ENCODE measurements at regions not wholly inside any gene's neighbourhood (a gene's known extent, or its start where the extent isn't known, plus 50 kb on each side); places are given as distances from the start of the nearest gene placed in this dataset.
"Not testable (repeated sequence)": the region's sequence is repeated elsewhere in the genome, so short reads cannot be mapped to it uniquely, and the experiment has no call there.

DNA sequence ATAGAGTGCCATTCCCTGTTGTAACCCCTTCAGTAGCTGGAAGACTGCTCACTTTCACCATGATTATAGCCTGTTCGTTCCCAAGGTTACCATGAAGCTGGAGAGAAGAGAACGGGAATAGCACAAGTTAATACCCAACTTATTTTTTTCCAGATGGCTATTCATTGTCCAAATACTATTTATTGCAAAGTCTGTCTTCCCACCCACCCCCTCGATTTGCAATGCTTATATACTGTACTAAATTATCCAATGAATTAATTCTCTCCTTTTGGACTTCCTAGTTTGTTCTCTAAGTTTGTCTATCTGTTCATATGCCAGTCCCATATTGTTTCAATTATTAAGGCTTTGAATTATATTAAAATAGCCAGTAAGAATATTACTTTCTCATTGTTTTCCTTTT, 231.0 kb downstream of the RAB11FIP4 start:
- CTCF ChIA-PET, result no interaction called here
- H3K36me3 Mint-ChIP-seq, result peaks cover 0 to 13% (median 0%) of the 10 kb centered on the region in 5 donors
- Histone ChIP-seq H3K4me3 (ENCODE audit: low read length) (no peak overlapping the region), H3K27me3 (ENCODE audit: control insufficient read depth in 2 of 2, insufficient read depth in 2 of 2, low read length in 2 of 2) (peaks cover 0 to 2% of the 10 kb centered on the region in 2 donors), H3K36me3 (ENCODE audit: control insufficient read depth in 2 of 3, insufficient read depth in 3 of 3, low read length in 3 of 3) (no peaks in the 10 kb centered on the region), H3K27ac (ENCODE audit: low read depth, low read length) (no peak overlapping the region), H3K4me1 (ENCODE audit: control insufficient read depth in 2 of 2, insufficient read depth in 2 of 2, low read length in 2 of 2) (no peaks in the 10 kb centered on the region), H3K9me3 (ENCODE audit: control insufficient read depth in 2 of 3, low read length in 3 of 3) (peaks cover 0 to 3% (median 0%) of the 10 kb centered on the region in 3 experiments)
- intact Hi-C loops (cut with micrococcal nuclease), result no loop called here
- no peaks in the 10 kb centered on the region for H3K4me1 Mint-ChIP-seq
- no peak overlapping the region for H3K27ac Mint-ChIP-seq
- no peak for DNase-seq
- H3K4me3 Mint-ChIP-seq, result no peak overlapping the region
- H3K9me3 Mint-ChIP-seq, result peaks cover 0 to 52% (median 25%) of the 10 kb centered on the region in 11 donors
- peaks cover 14 to 31% (median 29%) of the 10 kb centered on the region in 5 donors for H3K27me3 Mint-ChIP-seq
- no peak for ATAC-seq
- POLR2A ChIA-PET, result no interaction called here

DNA sequence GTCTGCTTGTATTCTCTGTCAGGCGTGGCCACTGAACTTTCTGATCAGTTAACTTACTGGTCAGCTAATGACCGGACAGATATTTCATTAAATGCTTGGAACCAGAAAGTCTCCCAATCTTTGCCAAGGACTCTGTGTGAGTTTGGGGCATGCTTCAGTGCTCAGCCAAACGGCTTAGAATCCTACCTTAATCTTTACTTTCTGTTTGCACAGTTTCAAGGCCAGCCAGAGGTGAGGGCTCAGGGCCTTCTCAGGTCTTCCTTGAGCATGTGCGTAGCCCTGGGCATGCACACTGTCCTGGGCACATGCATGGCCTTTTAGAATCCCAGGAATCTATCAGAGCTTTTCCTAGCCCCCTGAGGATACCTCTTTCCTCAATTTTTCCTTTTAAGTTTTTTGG, 230.1 kb downstream of the RAB11FIP4 start:
- ATAC-seq (no peak), DNase-seq (no peak)
- CTCF ChIA-PET, result interaction anchor here (0.6 kb wide), 1 partner anchor 12 kb away, joined by 3 read pairs; no protein-coding TSS in a partner anchor
- no peak overlapping the region for H3K27ac Mint-ChIP-seq
- H3K4me1 Mint-ChIP-seq, result no peaks in the 10 kb centered on the region
- POLR2A ChIA-PET, result no interaction called here
- intact Hi-C loops (cut with micrococcal nuclease), result no loop called here
- H3K27me3 Mint-ChIP-seq, result peaks cover 12 to 26% (median 22%) of the 10 kb centered on the region in 5 donors
- peaks cover 0 to 13% (median 0%) of the 10 kb centered on the region in 5 donors for H3K36me3 Mint-ChIP-seq
- Histone ChIP-seq H3K9me3 (ENCODE audit: control insufficient read depth in 2 of 3, low read length in 3 of 3) (peaks cover 0 to 3% (median 0%) of the 10 kb centered on the region in 3 experiments), H3K4me1 (ENCODE audit: control insufficient read depth in 2 of 2, insufficient read depth in 2 of 2, low read length in 2 of 2) (no peaks in the 10 kb centered on the region), H3K27me3 (ENCODE audit: control insufficient read depth in 2 of 2, insufficient read depth in 2 of 2, low read length in 2 of 2) (peaks cover 0 to 2% of the 10 kb centered on the region in 2 donors), H3K36me3 (ENCODE audit: control insufficient read depth in 2 of 3, insufficient read depth in 3 of 3, low read length in 3 of 3) (no peaks in the 10 kb centered on the region), H3K4me3 (ENCODE audit: low read length) (no peak overlapping the region), H3K27ac (ENCODE audit: low read depth, low read length) (no peak overlapping the region)
- peaks cover 0 to 52% (median 23%) of the 10 kb centered on the region in 11 donors for H3K9me3 Mint-ChIP-seq
- H3K4me3 Mint-ChIP-seq, result no peak overlapping the region

DNA sequence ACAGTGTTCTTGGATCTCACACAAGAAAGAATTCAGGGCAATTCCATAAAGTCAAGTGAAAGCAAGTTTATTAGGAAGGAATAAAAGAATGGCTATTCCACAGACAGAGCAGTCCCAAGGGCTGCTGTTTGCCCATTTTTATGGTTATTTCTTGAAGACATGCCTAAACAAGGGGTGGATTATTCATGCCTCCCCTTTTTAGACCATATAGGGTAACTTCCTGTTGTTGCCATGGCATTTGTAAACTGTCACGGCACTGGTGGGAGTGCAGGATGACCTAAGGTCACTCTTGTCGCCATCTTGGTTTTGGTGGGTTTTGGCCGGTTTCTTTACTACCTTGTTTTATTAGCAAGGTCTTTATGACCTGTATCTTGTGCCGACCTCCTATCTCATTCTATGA, 219.6 kb downstream of the RAB11FIP4 start:
- peaks cover 0 to 19% (median 7%) of the 10 kb centered on the region in 5 donors for H3K27me3 Mint-ChIP-seq
- H3K4me3 ChIP-seq (ENCODE audit: low read length); H3K9me3 Mint-ChIP-seq; H3K36me3 ChIP-seq (ENCODE audit: control insufficient read depth in 2 of 3, insufficient read depth in 3 of 3, low read length in 3 of 3); H3K36me3 Mint-ChIP-seq; CTCF ChIA-PET; ATAC-seq; H3K27ac ChIP-seq (ENCODE audit: low read depth, low read length); H3K4me1 ChIP-seq (ENCODE audit: control insufficient read depth in 2 of 2, insufficient read depth in 2 of 2, low read length in 2 of 2); H3K27ac Mint-ChIP-seq; H3K4me3 Mint-ChIP-seq; intact Hi-C loops (cut with micrococcal nuclease); H3K27me3 ChIP-seq (ENCODE audit: control insufficient read depth in 2 of 2, insufficient read depth in 2 of 2, low read length in 2 of 2); DNase-seq; POLR2A ChIA-PET; H3K4me1 Mint-ChIP-seq; H3K9me3 ChIP-seq (ENCODE audit: control insufficient read depth in 2 of 3, low read length in 3 of 3): not testable (repeated sequence)

DNA sequence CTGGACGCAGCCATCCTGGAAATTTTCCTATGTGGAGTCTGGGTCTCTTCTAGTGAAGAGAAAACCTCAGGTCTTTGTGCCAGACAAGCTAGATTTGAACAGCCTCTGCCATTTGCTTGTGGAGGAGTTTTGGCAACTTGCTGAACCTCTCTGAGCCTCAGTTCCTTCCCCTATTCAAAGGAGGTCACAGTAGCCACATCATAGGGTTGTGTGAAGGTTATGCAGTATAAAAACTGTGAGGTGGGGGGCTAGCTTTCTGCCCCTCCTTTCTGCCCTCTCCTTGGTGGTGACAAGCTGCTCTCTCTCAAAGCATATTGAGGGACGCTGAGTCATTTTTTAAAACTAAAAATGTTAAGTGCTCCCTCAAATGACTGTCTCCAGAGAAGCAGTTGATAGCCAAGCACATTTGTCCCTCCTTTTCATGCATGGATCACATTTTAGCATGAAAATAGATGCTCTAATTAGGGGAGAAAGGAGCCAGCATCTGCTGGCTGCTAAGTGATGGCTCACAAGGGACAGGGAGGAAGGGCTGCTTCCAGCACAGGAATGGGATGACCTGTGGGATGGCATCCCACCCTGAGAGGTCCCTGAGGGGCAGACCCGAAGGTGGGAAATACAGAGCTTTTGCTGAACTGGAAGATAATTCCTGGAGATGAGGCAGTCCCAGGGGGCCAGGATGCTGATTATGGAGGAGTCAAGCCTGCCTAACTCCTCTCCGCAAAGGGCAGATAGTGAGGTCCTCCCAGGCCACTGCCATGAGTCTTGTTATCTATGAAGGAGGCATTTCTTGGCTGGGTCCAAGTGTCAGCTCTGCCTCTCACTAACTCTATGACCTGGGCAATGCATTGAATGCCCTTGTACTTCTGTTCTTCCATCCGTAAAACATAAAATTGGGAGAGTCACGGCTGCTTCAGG, 218.8 kb downstream of the RAB11FIP4 start:
- H3K27me3 Mint-ChIP-seq, result peaks cover 0 to 19% (median 7%) of the 10 kb centered on the region in 5 donors
- H3K4me1 ChIP-seq (ENCODE audit: control insufficient read depth in 2 of 2, insufficient read depth in 2 of 2, low read length in 2 of 2), result no peaks in the 10 kb centered on the region
- no peaks in the 10 kb centered on the region for H3K9me3 ChIP-seq (ENCODE audit: control insufficient read depth in 2 of 3, low read length in 3 of 3)
- POLR2A ChIA-PET, result no interaction called here
- no peaks in the 10 kb centered on the region for H3K36me3 Mint-ChIP-seq
- H3K9me3 Mint-ChIP-seq, result peaks cover 0 to 4% (median 0%) of the 10 kb centered on the region in 11 donors
- DNase-seq, result no peak
- H3K4me1 Mint-ChIP-seq, result no peaks in the 10 kb centered on the region
- H3K27ac ChIP-seq (ENCODE audit: low read depth, low read length), result no peak overlapping the region
- H3K4me3 ChIP-seq (ENCODE audit: low read length), result no peak overlapping the region
- H3K36me3 ChIP-seq (ENCODE audit: control insufficient read depth in 2 of 3, insufficient read depth in 3 of 3, low read length in 3 of 3), result no peaks in the 10 kb centered on the region
- H3K27ac Mint-ChIP-seq, result no peak overlapping the region
- no peak overlapping the region for H3K4me3 Mint-ChIP-seq
- CTCF ChIA-PET, result no interaction called here
- ATAC-seq, result no peak
- intact Hi-C loops (cut with micrococcal nuclease), result no loop called here
- H3K27me3 ChIP-seq (ENCODE audit: control insufficient read depth in 2 of 2, insufficient read depth in 2 of 2, low read length in 2 of 2), result no peaks in the 10 kb centered on the region

DNA sequence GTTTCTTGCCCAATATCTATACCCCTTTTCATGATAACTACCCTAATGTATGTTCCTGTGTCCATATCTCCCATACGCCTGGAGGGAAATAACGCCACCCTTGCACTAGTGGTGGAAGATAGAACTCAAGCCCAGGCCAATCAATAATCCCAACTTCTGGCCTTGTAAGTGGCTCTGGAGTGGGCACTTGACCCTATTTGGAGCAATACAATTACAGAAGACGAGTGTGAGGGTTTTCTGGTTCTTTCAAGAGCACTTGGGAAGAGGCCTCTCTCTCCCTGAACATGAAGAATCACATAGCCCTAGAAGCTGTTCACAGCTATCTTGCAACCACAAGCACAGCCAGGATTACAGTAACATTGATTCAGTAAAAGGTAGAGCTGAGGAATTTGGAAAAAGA, 217.9 kb downstream of the RAB11FIP4 start:
- peaks cover 0 to 19% (median 7%) of the 10 kb centered on the region in 5 donors for H3K27me3 Mint-ChIP-seq
- Histone ChIP-seq H3K9me3 (ENCODE audit: control insufficient read depth in 2 of 3, low read length in 3 of 3) (no peaks in the 10 kb centered on the region), H3K27me3 (ENCODE audit: control insufficient read depth in 2 of 2, insufficient read depth in 2 of 2, low read length in 2 of 2) (no peaks in the 10 kb centered on the region), H3K4me1 (ENCODE audit: control insufficient read depth in 2 of 2, insufficient read depth in 2 of 2, low read length in 2 of 2) (no peaks in the 10 kb centered on the region), H3K36me3 (ENCODE audit: control insufficient read depth in 2 of 3, insufficient read depth in 3 of 3, low read length in 3 of 3) (no peaks in the 10 kb centered on the region), H3K27ac (ENCODE audit: low read depth, low read length) (no peak overlapping the region), H3K4me3 (ENCODE audit: low read length) (no peak overlapping the region)
- no peak for ATAC-seq
- H3K4me3 Mint-ChIP-seq, result no peak overlapping the region
- CTCF ChIA-PET, result interaction anchor here (0.7 kb wide), 1 partner anchor 12 kb away, joined by 3 read pairs; no protein-coding TSS in a partner anchor
- H3K4me1 Mint-ChIP-seq, result no peaks in the 10 kb centered on the region
- H3K36me3 Mint-ChIP-seq, result no peaks in the 10 kb centered on the region
- intact Hi-C loops (cut with micrococcal nuclease), result no loop called here
- no peak overlapping the region for H3K27ac Mint-ChIP-seq
- peaks cover 0 to 4% (median 0%) of the 10 kb centered on the region in 11 donors for H3K9me3 Mint-ChIP-seq
- no peak for DNase-seq
- POLR2A ChIA-PET, result no interaction called here

DNA sequence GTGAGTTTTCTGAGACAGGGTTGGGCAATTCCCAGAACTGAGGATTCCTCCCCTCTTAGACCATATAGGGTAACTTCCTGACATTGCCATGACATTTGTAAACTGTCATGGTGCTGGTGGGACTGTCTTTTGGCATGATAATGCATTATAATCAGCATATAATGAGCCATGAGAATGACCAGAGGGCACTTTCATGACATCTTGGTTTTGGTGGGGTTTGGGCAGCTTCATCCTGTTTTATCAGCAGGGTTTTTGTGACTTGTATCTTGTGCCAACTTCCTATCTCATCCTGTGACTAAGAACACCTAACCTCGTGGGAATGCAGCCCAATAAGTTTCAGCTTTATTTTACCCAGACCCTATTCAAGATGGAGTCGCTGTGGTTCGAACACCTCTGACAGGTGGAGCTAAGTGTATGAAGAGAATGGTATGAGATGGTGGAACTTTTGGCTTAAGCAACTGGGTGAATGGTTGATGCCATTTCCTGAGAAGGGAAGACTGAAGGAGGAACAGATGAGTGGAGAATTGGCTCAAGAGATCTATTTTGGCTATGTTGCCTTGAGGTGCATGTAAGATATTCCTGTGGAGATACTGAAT, 217.3 kb downstream of the RAB11FIP4 start:
- no peak overlapping the region for H3K4me3 Mint-ChIP-seq
- intact Hi-C loops (cut with micrococcal nuclease), result no loop called here
- ChIA-PET POLR2A (no interaction called here), CTCF (interaction anchor here (0.7 kb wide), 1 partner anchor 13 kb away, joined by 3 read pairs; no protein-coding TSS in a partner anchor)
- Histone ChIP-seq H3K4me1 (ENCODE audit: control insufficient read depth in 2 of 2, insufficient read depth in 2 of 2, low read length in 2 of 2) (no peaks in the 10 kb centered on the region), H3K9me3 (ENCODE audit: control insufficient read depth in 2 of 3, low read length in 3 of 3) (no peaks in the 10 kb centered on the region), H3K27me3 (ENCODE audit: control insufficient read depth in 2 of 2, insufficient read depth in 2 of 2, low read length in 2 of 2) (no peaks in the 10 kb centered on the region), H3K4me3 (ENCODE audit: low read length) (no peak overlapping the region), H3K27ac (ENCODE audit: low read depth, low read length) (no peak overlapping the region), H3K36me3 (ENCODE audit: control insufficient read depth in 2 of 3, insufficient read depth in 3 of 3, low read length in 3 of 3) (no peaks in the 10 kb centered on the region)
- no peaks in the 10 kb centered on the region for H3K36me3 Mint-ChIP-seq
- peaks cover 0 to 4% (median 0%) of the 10 kb centered on the region in 11 donors for H3K9me3 Mint-ChIP-seq
- no peaks in the 10 kb centered on the region for H3K4me1 Mint-ChIP-seq
- DNase-seq, result no peak
- ATAC-seq, result no peak
- H3K27me3 Mint-ChIP-seq, result peaks cover 0 to 19% (median 7%) of the 10 kb centered on the region in 5 donors
- H3K27ac Mint-ChIP-seq, result no peak overlapping the region

Measured in naive thymus-derived CD4-positive, alpha-beta T cell (primary cell).